Dermis blood vessel endothelial cell (primary cell): ENCODE measurements at regions not wholly inside any gene's neighbourhood (a gene's known extent, or its start where the extent isn't known, plus 50 kb on each side); places are given as distances from the start of the nearest gene placed in this dataset.
A peak's percentile ranks its signal among the peaks of the same experiment; 100 is the strongest.

Source experiments
- DNase-seq: peaks from one replicate; pipeline ENCODE4 v3.0.0; 2010

DNA sequence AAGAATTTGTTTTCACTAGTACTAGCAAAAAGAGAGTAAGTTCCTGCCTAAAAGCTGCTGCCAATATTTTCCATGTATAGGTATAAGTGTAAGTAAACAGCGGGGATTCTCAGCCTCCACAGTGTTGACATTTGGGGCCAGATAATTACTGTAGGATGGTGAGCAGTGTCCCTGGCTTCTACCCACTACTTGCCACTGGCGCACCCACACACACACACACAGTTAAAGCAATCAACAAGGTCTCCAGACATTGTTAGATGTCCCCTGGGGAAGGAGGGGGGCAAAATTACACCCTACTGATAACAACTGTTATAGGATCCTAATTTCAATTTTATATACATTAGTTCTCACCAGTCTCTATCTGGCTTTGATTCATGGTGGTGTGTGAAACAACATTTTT is 417.0 kb upstream of the PSMD7 start:
- DNase-seq, result no peak

GRCh38 chr16:73878611-73879010 is 418.0 kb upstream of the PSMD7 start:
- DNase-seq, result peak; percentile 78

GRCh38 chr16:73877150-73877549 is 419.5 kb upstream of the PSMD7 start:
- DNase-seq, result no peak

- DNase-seq, result no peak
These were observed 420.5 kb upstream of the PSMD7 start for GRCh38 chr16:73875996-73876690.

DNA sequence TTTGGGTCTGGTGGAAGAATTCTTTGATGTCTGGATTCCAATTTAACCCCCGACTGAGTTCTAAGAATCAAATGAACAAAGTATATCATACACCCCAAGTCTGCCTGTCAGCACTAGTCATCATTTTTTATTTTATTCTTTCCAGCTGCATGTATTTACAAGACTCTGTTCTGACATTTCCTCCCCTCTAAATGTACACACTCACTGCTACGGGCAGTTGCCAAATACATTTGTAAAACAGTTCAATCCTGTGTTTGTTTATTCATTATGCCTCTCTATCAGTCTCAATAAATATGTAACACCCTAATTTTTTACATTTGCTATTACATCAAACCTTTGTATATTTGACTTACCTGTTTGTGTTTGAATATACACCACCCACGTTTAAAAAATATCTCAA is 422.3 kb upstream of the PSMD7 start:
- no peak for DNase-seq

GRCh38 chr16:73873643-73874042 is 423.0 kb upstream of the PSMD7 start:
- DNase-seq, result no peak

GRCh38 chr16:73872856-73873255 is 423.8 kb upstream of the PSMD7 start:
- DNase-seq, result no peak

DNA sequence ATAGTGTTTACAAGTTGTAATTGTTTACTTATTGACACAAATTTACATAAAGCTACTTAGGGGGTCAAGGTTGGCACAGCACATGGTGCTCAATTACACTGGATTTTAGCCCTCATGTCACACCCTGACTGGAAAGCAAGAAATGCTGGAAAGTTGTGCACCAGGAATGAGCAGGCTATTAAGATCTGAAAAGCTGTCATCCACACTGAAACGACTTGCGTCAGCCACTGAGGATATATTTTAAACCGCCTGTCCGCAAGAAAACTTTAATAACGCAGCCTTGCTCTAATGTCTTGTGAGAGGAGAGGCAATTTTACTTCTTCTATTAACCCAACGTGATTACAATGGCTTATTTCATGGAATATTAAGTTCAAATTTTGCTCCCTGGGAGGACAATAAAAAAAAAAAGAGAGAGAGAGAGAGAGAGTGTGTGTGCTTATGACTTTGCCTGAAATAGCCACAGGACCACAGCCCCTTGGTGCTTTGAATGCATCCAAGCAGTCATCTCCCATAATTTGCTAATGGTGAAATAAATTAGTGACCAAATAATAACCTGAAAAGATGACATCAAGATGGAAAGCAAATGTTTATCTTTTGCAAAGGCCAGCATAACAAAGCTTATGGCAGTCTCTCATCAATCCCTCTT is 425.4 kb upstream of the PSMD7 start:
- DNase-seq, result no peak

DNA sequence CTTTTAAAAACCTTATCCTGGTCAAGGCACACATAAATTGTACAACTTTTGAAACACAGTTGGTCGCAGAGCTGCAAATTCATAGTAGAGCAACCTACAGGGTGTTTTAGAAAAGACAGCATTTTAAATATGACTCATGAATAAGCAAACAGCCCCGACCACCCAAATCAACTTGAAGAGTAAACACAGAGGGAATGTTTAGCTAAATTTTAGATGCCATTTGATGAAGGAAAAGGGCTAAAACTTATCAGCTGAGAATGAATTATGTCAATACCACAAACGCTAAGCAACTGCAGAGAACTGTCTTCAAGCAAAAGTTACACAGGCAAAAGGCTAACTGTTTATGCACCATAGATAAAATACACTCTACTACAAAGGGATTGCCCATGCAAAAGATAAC is 427.5 kb upstream of the PSMD7 start:
- no peak for DNase-seq

DNA sequence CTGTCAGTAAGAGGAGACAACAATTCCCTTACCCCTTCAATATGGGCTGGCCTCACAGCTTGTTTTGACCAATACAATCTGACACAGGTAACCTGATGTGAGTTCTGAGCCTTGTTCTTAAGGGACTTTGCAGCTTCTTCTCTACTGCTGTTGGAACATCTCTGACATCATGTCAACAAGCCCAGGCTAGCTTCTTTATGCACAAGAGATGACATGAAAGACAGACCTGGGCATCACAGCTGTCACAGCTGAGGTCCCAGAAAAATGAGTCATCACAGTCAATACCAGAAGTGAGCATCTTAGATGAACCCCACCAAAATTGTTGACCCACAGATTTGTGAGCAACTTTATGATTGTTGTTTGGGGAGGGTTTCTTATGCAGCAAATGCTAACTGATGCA is 431.7 kb upstream of the PSMD7 start:
- DNase-seq, result no peak

DNA sequence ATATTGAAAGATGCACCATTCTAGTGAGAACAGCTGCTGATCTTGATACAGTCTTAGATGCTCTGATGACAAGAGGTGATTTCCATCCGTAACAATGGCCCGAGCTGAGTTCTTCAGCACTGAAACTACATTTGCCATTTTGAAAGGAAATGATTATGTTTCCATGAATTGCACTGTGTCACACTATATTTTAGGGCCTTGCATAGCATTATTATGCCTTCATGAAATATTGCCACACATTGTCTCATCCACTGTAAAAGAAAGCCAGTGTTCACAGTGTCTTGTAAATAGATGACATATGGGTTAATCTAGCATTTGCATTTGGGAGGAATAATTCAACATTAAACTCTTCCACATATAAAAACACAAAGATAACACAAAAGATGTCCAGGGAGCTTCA is 438.3 kb upstream of the PSMD7 start:
- no peak for DNase-seq

DNA sequence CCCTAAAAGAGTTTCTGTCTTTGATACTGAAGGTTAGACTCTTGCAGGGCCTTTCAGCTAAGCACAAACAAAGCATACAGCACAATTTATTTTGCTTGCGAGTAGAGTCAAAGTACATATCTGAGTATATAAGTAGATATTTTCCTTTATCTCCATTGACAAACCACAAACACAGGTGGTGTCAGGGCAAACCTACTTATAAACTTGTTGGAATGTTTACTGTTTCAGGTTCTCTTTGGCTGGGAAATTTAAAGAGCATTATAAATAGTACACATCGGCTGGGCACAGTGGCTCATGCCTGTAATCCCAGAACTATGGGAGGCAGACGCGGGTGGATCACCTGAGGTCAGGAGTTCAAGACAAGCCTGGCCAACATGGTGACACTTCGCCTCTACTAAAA is 442.6 kb upstream of the PSMD7 start:
- no peak for DNase-seq

DNA sequence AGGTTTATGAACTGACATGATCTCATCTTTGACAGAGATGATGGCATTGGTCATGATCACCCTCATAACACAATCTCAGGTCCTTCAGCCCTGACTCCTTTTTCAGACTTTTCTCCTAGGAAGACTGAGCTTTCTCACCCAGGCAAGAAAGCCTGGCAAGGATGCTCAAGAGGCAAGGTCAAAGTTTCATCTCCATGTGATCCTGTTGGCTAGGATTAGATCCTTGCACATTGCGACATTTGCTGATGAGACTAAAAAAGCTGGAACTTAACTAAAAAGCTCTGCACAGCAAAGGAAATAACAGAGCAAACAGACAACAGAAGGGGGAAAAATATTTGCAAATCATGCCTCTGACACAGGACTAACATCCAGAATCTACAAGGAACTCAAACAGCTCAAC is 444.1 kb upstream of the PSMD7 start:
- no peak for DNase-seq

GRCh38 chr16:73848993-73849392 is 447.6 kb upstream of the PSMD7 start:
- DNase-seq, result no peak

DNA sequence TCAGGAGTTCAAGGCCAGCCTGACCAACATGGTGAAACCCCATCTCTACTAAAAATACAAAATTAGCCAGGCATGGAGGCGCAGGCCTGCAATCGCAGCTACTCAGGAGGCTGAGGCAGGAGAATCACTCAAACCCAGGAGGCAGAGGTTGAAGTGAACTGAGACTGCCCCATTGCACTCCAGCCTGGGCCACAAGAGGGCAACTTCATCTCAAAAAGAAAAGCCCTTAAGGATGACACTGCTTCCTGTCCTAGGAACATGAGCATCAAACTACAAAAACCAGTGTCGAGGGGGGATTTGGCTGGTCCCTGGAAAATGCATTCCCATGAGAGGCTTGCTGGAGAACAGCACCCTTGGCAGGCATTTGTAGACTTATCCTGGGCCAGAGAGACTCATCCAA is 449.5 kb upstream of the PSMD7 start:
- DNase-seq, result no peak

- no peak for DNase-seq
These were observed 450.3 kb upstream of the PSMD7 start for GRCh38 chr16:73846356-73846755.

- DNase-seq, result no peak
These were observed 450.6 kb upstream of the PSMD7 start for GRCh38 chr16:73846007-73846330.

GRCh38 chr16:73845238-73846006 is 451.2 kb upstream of the PSMD7 start:
- no peak for DNase-seq

DNA sequence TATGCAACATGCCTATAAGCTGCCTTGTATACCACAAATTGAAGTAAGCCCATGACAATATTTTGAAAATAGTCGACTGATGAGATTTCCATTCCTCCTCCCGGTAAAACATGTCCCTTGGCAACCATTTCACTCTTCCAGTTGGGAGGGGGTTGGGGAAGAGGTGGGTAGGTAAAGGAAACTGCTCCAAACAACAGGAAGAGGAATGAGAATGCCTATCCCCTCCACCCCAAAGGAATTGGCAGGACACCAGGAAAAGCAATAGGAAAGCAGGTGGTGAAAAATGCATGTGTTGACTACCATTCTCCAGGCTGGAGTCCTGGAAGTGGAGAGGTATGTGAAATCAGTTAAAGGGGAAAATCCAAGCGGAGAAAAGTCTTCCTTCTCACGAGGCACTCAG is 455.9 kb upstream of the PSMD7 start:
- no peak for DNase-seq

- no peak for DNase-seq
These were observed 465.4 kb upstream of the PSMD7 start for GRCh38 chr16:73831220-73831619.

DNA sequence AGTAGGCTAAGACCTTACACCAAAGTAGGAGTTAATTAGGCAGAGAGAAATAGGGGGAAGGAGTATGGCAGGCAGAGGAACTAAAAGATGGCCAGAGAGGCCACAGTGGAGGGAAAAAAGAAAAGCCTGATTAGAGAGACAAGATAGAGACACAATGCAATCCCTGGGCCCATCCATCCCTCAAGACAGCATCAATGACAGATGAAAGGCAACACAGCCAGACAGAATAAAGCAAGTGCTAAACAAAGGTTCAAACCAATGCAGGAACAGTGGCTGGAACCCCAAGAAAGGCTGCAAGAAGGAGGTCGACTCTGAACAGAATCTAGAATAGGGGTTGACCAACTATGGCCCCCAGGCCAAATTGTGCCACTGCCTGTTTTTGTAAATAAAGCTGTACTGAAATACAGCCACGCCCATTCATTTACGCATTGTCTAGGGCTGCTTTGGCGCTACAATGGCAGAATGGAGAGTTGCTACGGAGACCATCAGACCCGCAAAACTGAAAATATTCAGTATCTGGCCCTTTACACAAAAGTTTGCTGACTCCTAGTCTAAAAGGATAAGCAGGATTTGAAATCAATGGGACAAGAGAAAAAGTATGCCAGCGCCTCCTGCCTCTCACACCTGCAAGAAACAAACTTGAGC is 473.3 kb upstream of the PSMD7 start:
- no peak for DNase-seq

DNA sequence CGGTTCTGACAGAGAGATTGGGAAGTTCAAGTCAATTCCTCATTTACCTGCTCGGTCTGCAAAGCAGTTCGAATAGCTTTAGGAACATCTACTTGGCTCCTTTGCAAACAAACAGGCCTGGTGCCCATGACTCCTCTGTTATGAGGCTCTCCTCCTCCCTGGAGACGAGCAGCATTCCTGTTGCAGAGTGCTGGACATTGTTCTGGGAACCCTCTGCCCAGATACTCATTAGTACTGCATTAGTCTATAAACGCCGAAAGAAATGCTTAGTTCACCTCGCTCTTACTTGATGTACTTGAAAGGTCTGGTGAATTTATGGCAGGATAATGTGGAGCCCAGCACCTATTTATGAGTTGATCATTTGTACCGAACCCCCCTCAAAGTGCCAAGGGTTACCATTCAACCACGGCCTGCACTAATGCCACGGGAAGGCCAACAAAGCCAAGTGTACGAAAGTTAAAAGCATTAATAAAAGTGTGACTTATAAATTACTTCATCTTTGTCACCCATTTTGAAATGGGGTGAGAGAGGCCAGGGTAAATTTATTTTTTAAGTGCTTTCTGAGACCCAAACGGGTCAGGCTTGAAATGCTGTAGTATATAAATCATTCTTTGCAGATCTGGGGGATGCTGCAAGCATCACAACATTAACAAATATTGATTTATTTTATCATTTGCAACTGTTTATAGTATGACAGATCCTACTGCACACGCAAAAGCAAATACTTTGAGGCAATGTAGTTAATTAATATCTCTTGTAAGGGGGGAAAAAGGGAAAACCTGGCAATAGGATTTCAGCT is 478.9 kb upstream of the PSMD7 start:
- no peak for DNase-seq

- DNase-seq, result no peak
These were observed 483.1 kb upstream of the PSMD7 start for GRCh38 chr16:73813527-73813926.
